Activated CD8-positive, alpha-beta T cell treated with anti-CD3 and anti-CD28 coated beads for 36 hours (primary cell): ENCODE measurements at regions not wholly inside any gene's neighbourhood (a gene's known extent, or its start where the extent isn't known, plus 50 kb on each side); places are given as distances from the start of the nearest gene placed in this dataset.
A peak's percentile ranks its signal among the peaks of the same experiment; 100 is the strongest.

Experiments used
- ATAC-seq: fragments of 200-7000 bp; cut with Tn5 transposase; one replicate; pipeline ENCODE4 v1.10.0; 2021; ENCODE audit warnings: mild to moderate bottlenecking, moderate library complexity
- CTCF ChIA-PET: fragments of 350-600 bp; sonication (Branson Sonifier 250); formaldehyde crosslinking; loops from one replicate; lab custom pipeline; 2021; ENCODE audit warnings: antibody characterized with exemption; lab: Charles Lee
- POLR2A ChIA-PET: fragments of 350-600 bp; sonication (Branson Sonifier 250); formaldehyde crosslinking; loops from one replicate; lab custom pipeline; 2021; ENCODE audit warnings: antibody characterized with exemption; lab: Charles Lee
- DNase-seq: peaks from one replicate; pipeline ENCODE4 v3.0.0-alpha.2; 2020
- H3K27ac Mint-ChIP-seq: one replicate; pipeline ENCODE4 v1.8.0; 2021; ENCODE audit warnings: mild to moderate bottlenecking, mixed read lengths
- H3K27me3 Mint-ChIP-seq: one replicate; pipeline ENCODE4 v1.8.0; 2021; ENCODE audit warnings: mixed read lengths
- H3K36me3 Mint-ChIP-seq: one replicate; pipeline ENCODE4 v1.8.0; 2021; ENCODE audit warnings: low read depth, mixed read lengths
- H3K4me1 Mint-ChIP-seq: one replicate; pipeline ENCODE4 v1.8.0; 2021; ENCODE audit warnings: low read depth, mixed read lengths
- H3K4me3 Mint-ChIP-seq: one replicate; pipeline ENCODE4 v1.8.0; 2021; ENCODE audit warnings: mild to moderate bottlenecking, moderate library complexity, mixed read lengths
- H3K9me3 Mint-ChIP-seq: one replicate; pipeline ENCODE4 v1.8.0; 2021; ENCODE audit warnings: mixed read lengths
- intact Hi-C: fragments of 100-400 bp; cut with micrococcal nuclease; formaldehyde crosslinking; loops from one replicate; pipeline ENCODE4 v1.10.0; 2022
- TF ChIP-seq, protein P1 (sequence below): fragments of 200-600 bp; IDR thresholded peaks from one replicate; pipeline ENCODE4 v1.8.0; 2022; ENCODE audit warnings: antibody characterized with exemption, mild to moderate bottlenecking

DNA sequence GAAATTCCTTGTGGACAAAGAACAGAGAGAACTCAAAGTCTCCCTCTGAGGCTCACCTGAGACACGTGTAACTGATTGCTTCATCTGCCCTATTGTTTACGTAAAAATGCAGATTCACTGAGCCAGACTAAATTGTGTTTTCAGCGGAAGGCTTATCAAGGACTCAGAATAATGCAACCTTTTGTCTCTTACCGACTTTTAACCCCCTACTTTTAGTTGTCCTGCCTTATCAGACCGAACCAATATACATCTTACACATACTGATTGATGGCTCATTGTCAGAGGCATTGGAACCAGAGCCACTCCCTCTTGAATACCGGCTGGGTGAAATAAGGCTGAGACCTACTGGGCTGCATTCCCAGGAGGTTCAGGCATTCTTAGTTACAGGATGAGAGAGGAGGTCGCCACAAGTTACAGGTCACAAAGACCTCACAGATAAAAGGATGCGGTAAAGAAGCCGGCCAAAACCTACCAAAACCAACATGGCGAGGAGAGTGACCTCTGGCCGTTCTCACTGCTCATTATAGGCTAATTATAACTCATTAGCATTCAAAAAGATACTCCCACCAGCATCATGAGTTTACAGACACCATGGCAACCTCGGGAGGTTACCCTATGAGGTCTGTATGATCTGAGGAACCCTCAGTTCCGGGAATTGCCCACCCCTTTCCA lies 95.5 kb upstream of the ZNF184 start:
- peaks cover 41% of the 10 kb centered on the region for H3K27me3 Mint-ChIP-seq
- H3K36me3 Mint-ChIP-seq = no peaks in the 10 kb centered on the region
- ChIA-PET CTCF (no interaction called here), POLR2A (no interaction called here)
- DNase-seq (no peak), ATAC-seq (no peak)
- peaks cover 2% of the 10 kb centered on the region for H3K9me3 Mint-ChIP-seq
- TF ChIP-seq, protein P1, sequence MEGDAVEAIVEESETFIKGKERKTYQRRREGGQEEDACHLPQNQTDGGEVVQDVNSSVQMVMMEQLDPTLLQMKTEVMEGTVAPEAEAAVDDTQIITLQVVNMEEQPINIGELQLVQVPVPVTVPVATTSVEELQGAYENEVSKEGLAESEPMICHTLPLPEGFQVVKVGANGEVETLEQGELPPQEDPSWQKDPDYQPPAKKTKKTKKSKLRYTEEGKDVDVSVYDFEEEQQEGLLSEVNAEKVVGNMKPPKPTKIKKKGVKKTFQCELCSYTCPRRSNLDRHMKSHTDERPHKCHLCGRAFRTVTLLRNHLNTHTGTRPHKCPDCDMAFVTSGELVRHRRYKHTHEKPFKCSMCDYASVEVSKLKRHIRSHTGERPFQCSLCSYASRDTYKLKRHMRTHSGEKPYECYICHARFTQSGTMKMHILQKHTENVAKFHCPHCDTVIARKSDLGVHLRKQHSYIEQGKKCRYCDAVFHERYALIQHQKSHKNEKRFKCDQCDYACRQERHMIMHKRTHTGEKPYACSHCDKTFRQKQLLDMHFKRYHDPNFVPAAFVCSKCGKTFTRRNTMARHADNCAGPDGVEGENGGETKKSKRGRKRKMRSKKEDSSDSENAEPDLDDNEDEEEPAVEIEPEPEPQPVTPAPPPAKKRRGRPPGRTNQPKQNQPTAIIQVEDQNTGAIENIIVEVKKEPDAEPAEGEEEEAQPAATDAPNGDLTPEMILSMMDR = no peak
- no peak overlapping the region for H3K27ac Mint-ChIP-seq
- no peak overlapping the region for H3K4me3 Mint-ChIP-seq
- H3K4me1 Mint-ChIP-seq = peaks cover 6% of the 10 kb centered on the region
- intact Hi-C loops = no loop called here

DNA sequence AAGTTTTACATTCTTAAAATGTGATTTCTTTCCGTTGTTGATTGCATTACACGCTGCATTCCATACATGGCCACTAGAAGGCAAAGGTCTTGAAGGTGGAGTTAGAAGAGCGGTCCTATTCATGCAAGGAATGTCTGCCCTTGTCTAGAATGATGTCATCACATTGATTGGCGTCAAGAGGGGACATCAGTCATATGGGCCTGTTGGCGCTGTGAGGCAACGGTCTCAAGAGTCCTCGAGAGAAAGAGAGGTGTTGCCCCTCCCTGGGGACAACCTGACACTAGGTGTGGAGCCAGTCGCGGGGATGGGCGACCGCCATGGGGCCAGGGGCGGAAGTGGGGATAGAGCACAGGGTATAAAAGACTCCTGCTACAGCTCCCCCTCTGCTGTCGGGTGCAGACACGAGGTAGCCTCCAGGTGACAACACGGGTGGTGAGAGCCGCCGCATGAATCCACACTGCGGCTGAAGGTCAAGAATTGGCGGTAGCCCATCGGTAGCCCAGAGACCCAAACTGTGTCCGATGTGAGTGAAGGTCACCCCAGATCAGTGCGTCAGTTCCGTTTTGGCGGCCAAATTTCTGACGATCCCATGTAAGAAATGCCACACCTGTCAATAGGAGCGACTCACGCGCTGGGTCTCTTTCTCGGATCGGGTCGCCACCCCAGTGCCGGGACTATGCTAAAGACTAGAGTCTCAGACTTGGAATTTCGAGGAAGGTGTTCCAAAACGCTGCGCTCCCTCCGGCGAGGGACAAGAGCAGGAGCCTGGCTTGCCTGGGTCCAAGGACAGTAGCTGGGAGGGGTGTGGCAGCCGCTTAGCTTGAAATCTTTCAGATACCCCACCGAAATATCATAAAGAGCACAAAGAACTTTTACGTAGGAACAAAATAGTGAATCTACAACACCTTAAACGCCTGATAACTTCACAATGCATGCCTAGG lies 93.2 kb upstream of the ZNF184 start:
- intact Hi-C loops = no loop called here
- TF ChIP-seq, protein P1 = peak; percentile 16

DNA sequence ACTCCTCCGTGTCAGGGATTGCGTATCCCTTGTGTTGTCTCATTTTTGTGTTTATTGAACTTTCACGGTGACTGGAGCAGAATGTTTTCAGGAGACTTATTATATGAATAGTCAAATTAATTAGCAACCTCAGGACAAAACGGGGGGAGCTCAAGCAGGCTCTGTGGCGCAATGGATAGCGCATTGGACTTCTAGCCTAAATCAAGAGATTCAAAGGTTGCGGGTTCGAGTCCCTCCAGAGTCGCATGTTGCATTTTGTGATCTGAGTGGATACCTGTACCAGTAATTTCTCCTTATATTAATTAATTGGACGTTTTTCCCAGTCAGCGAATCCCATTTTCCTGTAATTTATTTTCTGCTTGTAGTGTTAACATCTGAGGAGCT lies 89.1 kb upstream of the ZNF184 start:
- no peak for DNase-seq
- Mint-ChIP-seq H3K27me3 (peaks cover 68% of the 10 kb centered on the region), H3K9me3 (peaks cover 2% of the 10 kb centered on the region), H3K36me3 (no peaks in the 10 kb centered on the region), H3K4me3 (no peak overlapping the region), H3K4me1 (peaks cover 9% of the 10 kb centered on the region), H3K27ac (no peak overlapping the region)
- intact Hi-C loops = no loop called here
- TF ChIP-seq, protein P1 = no peak
- CTCF ChIA-PET = no interaction called here
- no peak for ATAC-seq
- POLR2A ChIA-PET = no interaction called here

More for the DNA sequence above, 93.2 kb upstream of the ZNF184 start:
- Mint-ChIP-seq H3K36me3 (no peaks in the 10 kb centered on the region), H3K4me1 (peaks cover 6% of the 10 kb centered on the region), H3K4me3 (peak overlapping the region; percentile 34), H3K9me3 (peaks cover 2% of the 10 kb centered on the region), H3K27ac (no peak overlapping the region), H3K27me3 (peaks cover 55% of the 10 kb centered on the region)
- POLR2A ChIA-PET = no interaction called here
- peak; percentile 45 for ATAC-seq
- CTCF ChIA-PET = no interaction called here
- DNase-seq = no peak

- Mint-ChIP-seq H3K27ac (no peak overlapping the region), H3K27me3 (peaks cover 60% of the 10 kb centered on the region), H3K36me3 (peaks cover 2% of the 10 kb centered on the region), H3K9me3 (no peaks in the 10 kb centered on the region), H3K4me3 (peak overlapping the region; percentile 43), H3K4me1 (peaks cover 5% of the 10 kb centered on the region)
- DNase-seq (no peak), ATAC-seq (no peak)
- ChIA-PET CTCF (no interaction called here), POLR2A (no interaction called here)
- TF ChIP-seq, protein P1 = no peak
- intact Hi-C loops = loop anchor here (10.0 kb wide), 1 partner anchor 117 kb away; no protein-coding TSS in a partner anchor
These were observed 85.3 kb upstream of the ZNF184 start for GRCh38 chr6:27558028-27558724.
